Right lobe of liver (tissue), 6 donors: ENCODE measurements at regions not wholly inside any gene's neighbourhood (a gene's known extent, or its start where the extent isn't known, plus 50 kb on each side); places are given as distances from the start of the nearest gene placed in this dataset.

ENCODE experiments used
- ATAC-seq, 4 donors: fragments of 200-7000 bp; cut with Tn5 transposase; one replicate each; pipeline ENCODE4 v1.9.1; 2020; ENCODE audit warnings: mild to moderate bottlenecking in 4 of 4, moderate library complexity in 4 of 4
- DNase-seq, 3 donors: peaks; one replicate each; pipeline ENCODE4 v3.0.0-alpha.2; 2020
- H3K27ac ChIP-seq, 3 donors: fragments of 200-600 bp; one replicate each; pipeline ENCODE4 v1.8.0; 2022
- H3K27me3 ChIP-seq, 2 donors: fragments of 200-600 bp; one replicate each; pipeline ENCODE4 v1.8.0; 2022
- H3K36me3 ChIP-seq, 4 donors: fragments of 200-600 bp; sonication (generic) in 1 of 4; one replicate each; pipeline versions ENCODE4 v1.5.1 to v1.8.0; 2017 to 2022; ENCODE audit warnings: control low read depth in 1 of 4
- H3K4me1 ChIP-seq, 4 donors: fragments of 200-600 bp; sonication (generic) in 1 of 4; one replicate each; pipeline versions ENCODE4 v1.5.1 to v1.8.0; 2017 to 2022; ENCODE audit warnings: control low read depth in 1 of 4
- H3K4me3 ChIP-seq, 3 donors: fragments of 200-600 bp; one replicate each; pipeline ENCODE4 v1.8.0; 2022
- H3K9me3 ChIP-seq, 4 donors: fragments of 200-600 bp; sonication (generic) in 1 of 4; one replicate each; pipeline versions ENCODE4 v1.5.1 to v1.8.0; 2017 to 2022; ENCODE audit warnings: control low read depth in 1 of 4
- POLR2A ChIP-seq: fragments of 450-650 bp; IDR thresholded peaks from one replicate; pipeline ENCODE4 v1.6.1; 2017; ENCODE audit warnings: antibody characterized with exemption, mild to moderate bottlenecking
- WGBS: methylation state at CpG from one replicate; pipeline ENCODE4 v1.1.6; 2018; ENCODE audit warnings: low coverage, low lambda C conversion rate; ENCODE audit not compliant: insufficient coverage; ENCODE audit errors: missing lambda C conversion rate; 5-methylcytosine and 5-hydroxymethylcytosine counted together
- intact Hi-C, 2 donors: fragments of 100-400 bp; cut with DNase I; formaldehyde crosslinking; loops; one replicate each; pipeline versions ENCODE4 v1.11.2 to v1.14.1; 2022
- TF ChIP-seq, protein P1 (sequence below), 4 donors: fragments of 200-600 bp in 3 of 4; fragments of 450-650 bp in 1 of 4; IDR thresholded peaks; one replicate each; pipeline versions ENCODE4 v1.5.1 to v1.8.0; 2016 to 2022; ENCODE audit warnings: antibody characterized with exemption in 4 of 4, mild to moderate bottlenecking in 2 of 4
- donor health status: DM: no; HTN: yes; CAD: no.
- donor health status: DM: no; HTN: no; CAD: no.
- donor health status: DM: no; HTN: no; CAD: no.
- donor health status: DM: no; HTN: yes; CAD: no.
- donor health status: DM: no; HTN: yes; CAD: no.

DNA sequence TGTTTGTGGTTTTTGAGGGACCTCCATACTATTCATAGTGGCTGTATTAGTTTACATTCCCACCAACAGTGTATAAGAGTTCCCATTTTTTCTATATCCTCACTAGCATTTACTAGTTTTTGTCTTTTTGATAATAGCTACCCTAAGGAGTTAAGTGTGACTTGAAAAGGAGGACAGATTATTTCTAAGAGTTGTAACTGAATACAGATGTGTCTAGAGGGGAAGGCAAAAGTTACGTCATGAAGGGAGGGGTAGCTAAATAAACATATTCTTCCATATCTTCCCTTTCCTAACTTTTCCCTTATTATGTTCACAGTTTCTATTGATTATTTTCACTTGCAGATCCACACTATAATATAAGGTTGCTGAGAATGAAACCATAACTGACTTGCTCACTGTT lies 1315.7 kb upstream of the ZEB2 start:
- Histone ChIP-seq H3K27ac (no peak overlapping the region), H3K4me1 (no peaks in the 10 kb centered on the region), H3K27me3 (no peaks in the 10 kb centered on the region), H3K36me3 (no peaks in the 10 kb centered on the region), H3K4me3 (no peak overlapping the region), H3K9me3 (no peaks in the 10 kb centered on the region)
- DNase-seq (no peak), ATAC-seq (no peak)
- intact Hi-C loops = no loop called here
- WGBS = 85% methylated on average over 1 of the region's 1 CpG
- TF ChIP-seq, protein P1, sequence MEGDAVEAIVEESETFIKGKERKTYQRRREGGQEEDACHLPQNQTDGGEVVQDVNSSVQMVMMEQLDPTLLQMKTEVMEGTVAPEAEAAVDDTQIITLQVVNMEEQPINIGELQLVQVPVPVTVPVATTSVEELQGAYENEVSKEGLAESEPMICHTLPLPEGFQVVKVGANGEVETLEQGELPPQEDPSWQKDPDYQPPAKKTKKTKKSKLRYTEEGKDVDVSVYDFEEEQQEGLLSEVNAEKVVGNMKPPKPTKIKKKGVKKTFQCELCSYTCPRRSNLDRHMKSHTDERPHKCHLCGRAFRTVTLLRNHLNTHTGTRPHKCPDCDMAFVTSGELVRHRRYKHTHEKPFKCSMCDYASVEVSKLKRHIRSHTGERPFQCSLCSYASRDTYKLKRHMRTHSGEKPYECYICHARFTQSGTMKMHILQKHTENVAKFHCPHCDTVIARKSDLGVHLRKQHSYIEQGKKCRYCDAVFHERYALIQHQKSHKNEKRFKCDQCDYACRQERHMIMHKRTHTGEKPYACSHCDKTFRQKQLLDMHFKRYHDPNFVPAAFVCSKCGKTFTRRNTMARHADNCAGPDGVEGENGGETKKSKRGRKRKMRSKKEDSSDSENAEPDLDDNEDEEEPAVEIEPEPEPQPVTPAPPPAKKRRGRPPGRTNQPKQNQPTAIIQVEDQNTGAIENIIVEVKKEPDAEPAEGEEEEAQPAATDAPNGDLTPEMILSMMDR (IDR thresholded peaks at IDR 0.05) = no peak
- no peak for TF ChIP-seq POLR2A

GRCh38 chr2:145832681-145833080 lies 1312.8 kb upstream of the ZEB2 start:
- Histone ChIP-seq H3K27ac (no peak overlapping the region), H3K4me3 (no peak overlapping the region), H3K27me3 (no peaks in the 10 kb centered on the region), H3K36me3 (no peaks in the 10 kb centered on the region), H3K9me3 (no peaks in the 10 kb centered on the region), H3K4me1 (no peaks in the 10 kb centered on the region)
- WGBS = 70% methylated on average over 4 of the region's 5 CpGs
- DNase-seq = no peak
- no peak for ATAC-seq
- intact Hi-C loops = no loop called here
- TF ChIP-seq POLR2A = no peak
- TF ChIP-seq, protein P1 (IDR thresholded peaks at IDR 0.05) = no peak

GRCh38 chr2:145829931-145830330 lies 1310.0 kb upstream of the ZEB2 start:
- ATAC-seq (no peak), DNase-seq (no peak)
- H3K27ac ChIP-seq = no peak overlapping the region
- no peak overlapping the region for H3K4me3 ChIP-seq
- no peaks in the 10 kb centered on the region for H3K36me3 ChIP-seq
- no peak for TF ChIP-seq POLR2A
- TF ChIP-seq, protein P1 (IDR thresholded peaks at IDR 0.05) = no peak
- no peaks in the 10 kb centered on the region for H3K4me1 ChIP-seq
- H3K27me3 ChIP-seq = no peaks in the 10 kb centered on the region
- no peaks in the 10 kb centered on the region for H3K9me3 ChIP-seq
- intact Hi-C loops = no loop called here

GRCh38 chr2:145827235-145827634 lies 1307.3 kb upstream of the ZEB2 start:
- no peak for ATAC-seq
- H3K4me3 ChIP-seq = no peak overlapping the region
- no peak overlapping the region for H3K27ac ChIP-seq
- no peaks in the 10 kb centered on the region for H3K4me1 ChIP-seq
- intact Hi-C loops = no loop called here
- DNase-seq = no peak
- H3K9me3 ChIP-seq = no peaks in the 10 kb centered on the region
- WGBS = 87% methylated on average over 2 of the region's 2 CpGs
- H3K36me3 ChIP-seq = no peaks in the 10 kb centered on the region
- no peak for TF ChIP-seq POLR2A
- TF ChIP-seq, protein P1 (IDR thresholded peaks at IDR 0.05) = no peak
- no peaks in the 10 kb centered on the region for H3K27me3 ChIP-seq

DNA sequence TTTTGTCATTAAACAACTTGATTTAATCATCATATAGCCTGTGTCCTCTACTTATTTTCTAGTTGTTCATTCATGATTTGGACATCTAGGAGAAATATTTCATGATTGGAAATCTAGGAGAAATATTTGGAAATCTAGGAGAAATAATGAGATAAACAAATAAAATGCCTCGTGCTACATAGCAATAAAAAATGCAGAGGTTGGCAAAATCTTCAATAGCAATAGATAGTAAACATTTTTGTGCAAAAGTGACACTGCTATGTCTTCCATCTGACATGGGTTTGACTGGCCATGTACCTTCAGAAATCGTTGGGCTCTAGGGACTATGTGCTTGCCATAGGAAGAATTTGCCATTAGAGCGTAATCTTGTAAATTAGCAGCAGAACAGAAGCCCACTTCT lies 1304.5 kb upstream of the ZEB2 start:
- TF ChIP-seq, protein P1 (IDR thresholded peaks at IDR 0.05) = no peak
- no peak for TF ChIP-seq POLR2A
- H3K27ac ChIP-seq = no peak overlapping the region

More for the DNA sequence above, 1304.5 kb upstream of the ZEB2 start:
- intact Hi-C loops = no loop called here
- Histone ChIP-seq H3K4me1 (no peaks in the 10 kb centered on the region), H3K4me3 (no peak overlapping the region), H3K9me3 (no peaks in the 10 kb centered on the region), H3K36me3 (no peaks in the 10 kb centered on the region), H3K27me3 (no peaks in the 10 kb centered on the region)
- DNase-seq = no peak
- WGBS = 80% methylated on average over 3 of the region's 3 CpGs
- no peak for ATAC-seq
